Retinal pigment epithelial cell (primary cell): ENCODE measurements at regions not wholly inside any gene's neighbourhood (a gene's known extent, or its start where the extent isn't known, plus 50 kb on each side); places are given as distances from the start of the nearest gene placed in this dataset.
"Not testable (repeated sequence)": the region's sequence is repeated elsewhere in the genome, so short reads cannot be mapped to it uniquely, and the experiment has no call there.

Experiments
- DNase-seq: peaks from one replicate; pipeline ENCODE4 v3.0.0-alpha.2; 2010; ENCODE audit warnings: low read depth
- H3K4me3 ChIP-seq: 2 replicates; pipeline ENCODE4 v1.5.1; 2011; ENCODE audit warnings: mild to moderate bottlenecking, low read length, control low read depth, moderate library complexity
- CTCF ChIP-seq: conservative IDR thresholded peaks from 2 replicates; pipeline ENCODE4 v1.5.1; 2011; ENCODE audit warnings: low read depth, low read length, control low read depth, inconsistent platforms

GRCh38 chr1:86633306-86633838 lies 71.0 kb upstream of the SH3GLB1 start:
- DNase-seq, H3K4me3 ChIP-seq: not testable (repeated sequence)

- no peak for TF ChIP-seq CTCF
- H3K4me3 ChIP-seq = no peak overlapping the region
- DNase-seq = no peak
Measured at GRCh38 chr1:86633921-86634320, 70.5 kb upstream of the SH3GLB1 start.

GRCh38 chr1:86636898-86637297 lies 67.5 kb upstream of the SH3GLB1 start:
- TF ChIP-seq CTCF = no peak
- no peak for DNase-seq
- no peak overlapping the region for H3K4me3 ChIP-seq

- no peak for TF ChIP-seq CTCF
- peak; percentile 59 for DNase-seq
- no peak overlapping the region for H3K4me3 ChIP-seq
Measured at GRCh38 chr1:86640161-86640670, 64.2 kb upstream of the SH3GLB1 start.

GRCh38 chr1:86641318-86641717 lies 63.1 kb upstream of the SH3GLB1 start:
- DNase-seq = no peak
- H3K4me3 ChIP-seq = no peak overlapping the region
- no peak for TF ChIP-seq CTCF

- not testable (repeated sequence) for H3K4me3 ChIP-seq, DNase-seq
Measured at GRCh38 chr1:86644655-86645054, 59.7 kb upstream of the SH3GLB1 start.

- no peak for DNase-seq
- no peak overlapping the region for H3K4me3 ChIP-seq
- TF ChIP-seq CTCF = no peak
Measured at GRCh38 chr1:86645851-86646250, 58.5 kb upstream of the SH3GLB1 start.

GRCh38 chr1:86646256-86646655 lies 58.1 kb upstream of the SH3GLB1 start:
- no peak for TF ChIP-seq CTCF
- no peak for DNase-seq
- no peak overlapping the region for H3K4me3 ChIP-seq
